Kidney (tissue), 13 donors: ENCODE measurements at regions not wholly inside any gene's neighbourhood (a gene's known extent, or its start where the extent isn't known, plus 50 kb on each side); places are given as distances from the start of the nearest gene placed in this dataset.
"Not testable (repeated sequence)": the region's sequence is repeated elsewhere in the genome, so short reads cannot be mapped to it uniquely, and the experiment has no call there.

Experiments used
- DNase-seq, 5 donors: peaks; one replicate each; pipeline ENCODE4 v3.0.0-alpha.2; 2013 to 2020
- FAIRE-seq: peaks from 2 replicates; lab custom pipeline; 2012; peaks lifted over from hg19 to GRCh38; lab: Jason Lieb, UNC
- H3K27ac ChIP-seq, 2 donors: one replicate each; pipeline ENCODE4 v1.7.0; 2013; ENCODE audit warnings: low read depth in 2 of 2, low read length in 2 of 2, inconsistent platforms in 1 of 2
- H3K27me3 ChIP-seq: one replicate; pipeline ENCODE4 v1.7.1; 2013; ENCODE audit warnings: low read length, inconsistent platforms; ENCODE audit not compliant: control insufficient read depth, insufficient read depth
- H3K36me3 ChIP-seq, 3 donors: one replicate each; pipeline versions ENCODE4 v1.7.0 to v1.7.1; 2013; ENCODE audit warnings: low read length in 3 of 3, control low read depth in 1 of 3, inconsistent platforms in 1 of 3; ENCODE audit not compliant: insufficient read depth in 3 of 3, control insufficient read depth in 2 of 3
- H3K4me1 ChIP-seq, 3 donors: one replicate each; pipeline versions ENCODE4 v1.7.0 to v1.7.1; 2013; ENCODE audit warnings: low read length in 3 of 3, inconsistent platforms in 1 of 3, low read depth in 1 of 3; ENCODE audit not compliant: control insufficient read depth in 2 of 3, insufficient read depth in 2 of 3
- H3K4me3 ChIP-seq, 3 donors: one replicate each; pipeline versions ENCODE4 v1.7.0 to v1.8.1; 2013; ENCODE audit warnings: low read length in 3 of 3, control low read depth in 1 of 3, inconsistent platforms in 1 of 3
- H3K9ac ChIP-seq, 3 donors: one replicate each; pipeline versions ENCODE4 v1.7.0 to v1.7.1; 2013; ENCODE audit warnings: low read length in 3 of 3, control low read depth in 1 of 3, inconsistent platforms in 1 of 3
- H3K9me3 ChIP-seq, 3 donors: one replicate each; pipeline versions ENCODE4 v1.7.0 to v1.7.1; 2013; ENCODE audit warnings: low read length in 3 of 3, control low read depth in 1 of 3, inconsistent platforms in 1 of 3; ENCODE audit not compliant: control insufficient read depth in 2 of 3, insufficient read depth in 1 of 3
- CTCF ChIP-seq: IDR thresholded peaks from 3 replicates; pipeline ENCODE4 v1.5.1; 2012; ENCODE audit warnings: mild to moderate bottlenecking, moderate library complexity, borderline replicate concordance; ENCODE audit not compliant: insufficient read depth; ENCODE audit errors: extremely low read depth
- intact Hi-C: fragments of 100-400 bp; cut with DNase I; formaldehyde crosslinking; loops from one replicate; pipeline ENCODE4 v1.11.1; 2022
- donor health status: control.
- donor health status: control.
- donor health status: control.
- donor health status: control.
- donor health status: control.
- donor health status: DM: yes; HTN: yes; CAD: no.
- donor health status: Normal renal cell carcinoma (clear cell type).

- H3K27ac ChIP-seq, result no peak overlapping the region
- no peak overlapping the region for H3K4me3 ChIP-seq
- H3K36me3 ChIP-seq, result no peaks in the 10 kb centered on the region
- FAIRE-seq (no peak), DNase-seq (peak in 4 of 5 donors; percentile 7 to 49 (median 24))
- no peaks in the 10 kb centered on the region for H3K9me3 ChIP-seq
- no peaks in the 10 kb centered on the region for H3K4me1 ChIP-seq
- intact Hi-C loops, result no loop called here
- H3K9ac ChIP-seq, result no peak overlapping the region
- no peak for TF ChIP-seq CTCF
- H3K27me3 ChIP-seq, result no peaks in the 10 kb centered on the region
Measured at GRCh38 chr3:75395580-75396315, 268.4 kb upstream of the FRG2C start.

DNA sequence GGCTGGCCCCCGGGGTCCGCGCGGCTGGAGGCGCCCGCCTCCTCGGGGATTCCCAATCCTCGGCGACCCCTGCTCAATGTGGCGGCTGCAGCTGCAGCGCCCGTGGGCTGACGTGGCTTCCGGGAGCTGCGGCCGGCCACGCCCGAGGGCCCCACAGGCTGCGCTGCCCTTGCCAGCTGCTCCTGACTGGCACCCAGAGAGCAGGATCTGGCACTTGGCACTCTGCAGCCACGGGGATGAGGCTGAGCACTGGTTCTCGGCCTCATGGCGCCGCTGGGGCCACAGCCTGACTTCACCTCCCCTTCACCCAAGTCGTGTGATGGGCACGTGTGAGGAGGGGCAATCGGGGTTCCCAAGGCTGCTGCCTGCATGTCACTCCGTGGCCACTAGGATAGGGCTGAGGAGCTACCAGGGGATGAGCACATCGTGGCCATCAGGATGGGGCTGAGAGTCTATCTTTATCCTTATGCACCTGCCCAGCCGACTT is 267.8 kb upstream of the FRG2C start:
- intact Hi-C loops, result no loop called here
- Histone ChIP-seq H3K4me1 (no peaks in the 10 kb centered on the region), H3K9me3 (no peaks in the 10 kb centered on the region), H3K4me3 (no peak overlapping the region), H3K27me3 (no peaks in the 10 kb centered on the region), H3K9ac (no peak overlapping the region), H3K27ac (no peak overlapping the region), H3K36me3 (no peaks in the 10 kb centered on the region)
- FAIRE-seq (no peak), DNase-seq (peak in 3 of 5 donors; percentile 4 to 50 (median 9))
- TF ChIP-seq CTCF, result no peak

DNA sequence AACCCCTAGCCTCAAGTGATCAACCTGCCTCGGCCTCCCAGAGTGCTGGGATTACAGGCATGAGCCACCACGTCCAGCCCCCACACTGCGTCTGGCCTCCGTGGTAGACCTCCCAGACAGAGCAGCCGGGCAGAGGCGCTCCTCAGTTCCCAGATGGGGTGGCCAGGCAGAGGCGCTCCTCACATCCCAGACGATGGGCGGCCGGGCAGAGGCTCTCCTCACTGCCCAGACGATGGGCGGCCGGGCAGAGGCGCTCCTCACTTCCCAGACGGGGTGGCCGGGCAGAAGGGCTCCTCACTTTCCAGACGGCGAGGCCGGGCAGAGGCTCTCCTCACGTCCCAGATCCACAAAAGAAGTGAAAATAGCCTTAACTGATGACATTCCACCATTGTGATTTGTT is 266.6 kb upstream of the FRG2C start:
- H3K9ac ChIP-seq, H3K36me3 ChIP-seq, DNase-seq, H3K27me3 ChIP-seq, H3K4me1 ChIP-seq, H3K27ac ChIP-seq, intact Hi-C loops, FAIRE-seq, H3K9me3 ChIP-seq, H3K4me3 ChIP-seq: not testable (repeated sequence)

DNA sequence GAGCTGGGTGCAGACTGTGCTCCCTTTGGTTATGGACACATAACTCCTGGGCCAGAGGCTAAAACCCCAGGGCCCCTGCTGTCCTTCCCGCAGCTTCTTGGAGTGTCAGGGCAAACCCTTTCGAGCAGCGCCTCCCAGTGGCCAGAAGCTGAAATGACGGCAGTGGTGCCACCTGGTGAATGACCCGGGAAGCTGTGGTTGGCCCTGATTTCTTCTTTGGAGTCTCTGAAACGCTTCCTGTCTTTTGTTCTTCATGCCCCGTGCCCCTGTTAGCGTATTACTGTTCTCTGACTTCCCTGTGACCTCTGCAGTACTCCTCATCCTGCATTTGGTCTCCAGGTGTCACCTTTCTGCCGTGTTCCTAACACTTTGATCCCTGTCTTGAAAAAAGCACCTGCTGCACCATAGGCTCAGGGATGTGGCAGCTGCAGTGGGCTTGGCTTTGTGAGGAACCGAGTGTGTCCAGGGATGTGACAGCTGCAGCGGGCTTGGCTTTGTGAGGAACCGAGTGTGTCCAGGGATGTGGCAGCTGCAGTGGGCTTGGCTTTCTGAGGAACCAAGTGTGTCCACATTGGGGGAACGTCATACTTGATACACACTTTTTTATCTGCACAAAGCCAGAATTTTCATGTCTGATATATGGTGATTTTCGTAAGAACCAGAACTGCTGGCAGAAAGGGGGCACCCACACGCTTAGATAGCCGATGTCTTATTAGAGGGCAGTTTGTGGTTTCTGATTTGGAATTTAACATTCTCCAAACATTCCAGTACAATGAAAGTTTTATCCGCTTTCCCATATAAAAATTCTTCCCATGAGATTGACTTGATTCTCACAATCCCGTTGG is 241.8 kb upstream of the FRG2C start:
- not testable (repeated sequence) for H3K27ac ChIP-seq, H3K4me3 ChIP-seq, H3K9ac ChIP-seq, H3K9me3 ChIP-seq, H3K27me3 ChIP-seq, FAIRE-seq, H3K4me1 ChIP-seq, H3K36me3 ChIP-seq
- TF ChIP-seq CTCF, result peak; percentile 45
- intact Hi-C loops, result loop anchor here (10.0 kb wide), 1 partner anchor 128 kb away; no protein-coding TSS in a partner anchor
- peak in 1 of 5 donors; percentile 4 for DNase-seq

GRCh38 chr3:75425379-75425778 is 238.7 kb upstream of the FRG2C start:
- not testable (repeated sequence) for H3K27ac ChIP-seq, DNase-seq, H3K4me1 ChIP-seq, H3K9me3 ChIP-seq, H3K9ac ChIP-seq, H3K27me3 ChIP-seq, FAIRE-seq, H3K4me3 ChIP-seq, H3K36me3 ChIP-seq
- intact Hi-C loops, result loop anchor here (10.0 kb wide), 1 partner anchor 131 kb away; no protein-coding TSS in a partner anchor
